ENCODE measurements at regions not wholly inside any gene's neighbourhood (a gene's known extent, or its start where the extent isn't known, plus 50 kb on each side); places are given as distances from the start of the nearest gene placed in this dataset.

DNA sequence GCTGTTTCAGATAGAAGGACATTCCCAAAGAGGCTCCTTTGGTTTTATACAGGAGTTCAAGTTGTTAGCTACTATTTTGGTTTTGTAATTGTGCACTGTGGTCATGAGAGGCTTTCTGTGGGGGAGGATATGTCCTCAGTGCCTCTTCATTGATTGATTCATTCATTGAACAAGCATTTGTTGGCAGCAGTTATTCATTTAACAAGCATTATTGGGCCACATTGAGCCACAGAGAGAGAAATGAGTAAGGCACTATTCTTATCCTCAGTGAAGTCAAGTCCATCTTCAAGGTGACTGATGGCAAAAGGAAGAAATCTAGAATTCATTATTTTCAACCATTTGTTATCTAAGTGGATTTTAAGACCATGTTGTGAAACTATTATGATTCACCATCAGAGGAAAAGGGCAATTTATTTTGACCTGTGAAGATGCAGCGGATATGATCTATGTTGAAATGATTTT is 697.2 kb upstream of the CITED2 start:
- TF ChIP-seq, protein P1, sequence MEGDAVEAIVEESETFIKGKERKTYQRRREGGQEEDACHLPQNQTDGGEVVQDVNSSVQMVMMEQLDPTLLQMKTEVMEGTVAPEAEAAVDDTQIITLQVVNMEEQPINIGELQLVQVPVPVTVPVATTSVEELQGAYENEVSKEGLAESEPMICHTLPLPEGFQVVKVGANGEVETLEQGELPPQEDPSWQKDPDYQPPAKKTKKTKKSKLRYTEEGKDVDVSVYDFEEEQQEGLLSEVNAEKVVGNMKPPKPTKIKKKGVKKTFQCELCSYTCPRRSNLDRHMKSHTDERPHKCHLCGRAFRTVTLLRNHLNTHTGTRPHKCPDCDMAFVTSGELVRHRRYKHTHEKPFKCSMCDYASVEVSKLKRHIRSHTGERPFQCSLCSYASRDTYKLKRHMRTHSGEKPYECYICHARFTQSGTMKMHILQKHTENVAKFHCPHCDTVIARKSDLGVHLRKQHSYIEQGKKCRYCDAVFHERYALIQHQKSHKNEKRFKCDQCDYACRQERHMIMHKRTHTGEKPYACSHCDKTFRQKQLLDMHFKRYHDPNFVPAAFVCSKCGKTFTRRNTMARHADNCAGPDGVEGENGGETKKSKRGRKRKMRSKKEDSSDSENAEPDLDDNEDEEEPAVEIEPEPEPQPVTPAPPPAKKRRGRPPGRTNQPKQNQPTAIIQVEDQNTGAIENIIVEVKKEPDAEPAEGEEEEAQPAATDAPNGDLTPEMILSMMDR (IDR thresholded peaks at IDR 0.05; ENCODE audit: insufficient read depth, low read depth, low read length): no peak
- TF ChIP-seq EZH2 (IDR thresholded peaks at IDR 0.05; ENCODE audit: insufficient read depth, low read length): no peak
